PC-9 (cell line): ENCODE measurements at regions not wholly inside any gene's neighbourhood (a gene's known extent, or its start where the extent isn't known, plus 50 kb on each side); places are given as distances from the start of the nearest gene placed in this dataset.
"Not testable (repeated sequence)": the region's sequence is repeated elsewhere in the genome, so short reads cannot be mapped to it uniquely, and the experiment has no call there.

Experiments used
- BruUV-seq: library from RNA; stranded (reverse); fragments of 400-500 nt; replicated peaks from 2 replicates; lab custom pipeline; 2021; lab: Mats Ljungman, UMichigan
- CTCF ChIA-PET: fragments of 300-600 bp; sonication (Branson Sonifier 250); formaldehyde crosslinking; loops from one replicate; lab custom pipeline; 2022; ENCODE audit warnings: antibody characterized with exemption; lab: Charles Lee
- POLR2A ChIA-PET: fragments of 300-600 bp; sonication (Branson Sonifier 250); formaldehyde crosslinking; loops from one replicate; lab custom pipeline; 2022; ENCODE audit warnings: antibody characterized with exemption; ENCODE audit not compliant: unreplicated experiment; lab: Charles Lee
- DNase-seq, 2 experiments: peaks; one replicate each; pipeline versions ENCODE4 v3.0.0 to v3.0.0-alpha.2; 2015 to 2022; ENCODE audit warnings: mixed read lengths in 1 of 2
- H2AFZ ChIP-seq: fragments of 200-600 bp; sonication (generic); 2 replicates; pipeline ENCODE4 v1.8.1; 2017; ENCODE audit warnings: antibody characterized with exemption
- H3F3A ChIP-seq: fragments of 200-600 bp; sonication (generic); 2 replicates; pipeline ENCODE4 v1.8.1; 2017; ENCODE audit warnings: antibody characterized with exemption, mild to moderate bottlenecking, low read depth; ENCODE audit not compliant: insufficient read depth
- H3K27ac ChIP-seq: fragments of 200-600 bp; sonication (generic); 2 replicates; pipeline ENCODE4 v1.6.1; 2016; ENCODE audit warnings: mixed run types
- H3K27me3 ChIP-seq: fragments of 200-600 bp; sonication (generic); 2 replicates; pipeline ENCODE4 v1.6.1; 2016; ENCODE audit warnings: low read depth, mixed run types; ENCODE audit not compliant: insufficient read depth
- H3K36me3 ChIP-seq: fragments of 200-600 bp; sonication (generic); 2 replicates; pipeline ENCODE4 v1.6.1; 2016; ENCODE audit warnings: low read depth, mixed run types
- H3K4me1 ChIP-seq: fragments of 200-600 bp; sonication (generic); replicated peaks from 2 replicates; pipeline ENCODE4 v1.6.1; 2016; ENCODE audit warnings: mixed run types; ENCODE audit not compliant: insufficient read depth
- H3K4me2 ChIP-seq: fragments of 200-600 bp; sonication (generic); 2 replicates; pipeline ENCODE4 v1.6.1; 2017; ENCODE audit warnings: mixed run types
- H3K4me3 ChIP-seq: fragments of 200-600 bp; sonication (generic); 2 replicates; pipeline ENCODE4 v1.6.1; 2016; ENCODE audit warnings: mixed run types
- H3K79me2 ChIP-seq: fragments of 200-600 bp; sonication (generic); 2 replicates; pipeline ENCODE4 v1.6.1; 2017; ENCODE audit warnings: low read depth, mixed run types
- H3K9me2 ChIP-seq: fragments of 200-600 bp; sonication (generic); 2 replicates; pipeline ENCODE4 v1.8.1; 2017; ENCODE audit warnings: mild to moderate bottlenecking; ENCODE audit not compliant: insufficient read depth
- H3K9me3 ChIP-seq: fragments of 200-600 bp; sonication (generic); 2 replicates; pipeline ENCODE4 v1.8.1; 2016; ENCODE audit warnings: low read depth; ENCODE audit not compliant: insufficient read depth
- H4K20me1 ChIP-seq: fragments of 200-600 bp; sonication (generic); 2 replicates; pipeline ENCODE4 v1.8.1; 2017; ENCODE audit not compliant: insufficient read depth
- CTCF ChIP-seq: fragments of 200-600 bp; sonication (generic); conservative IDR thresholded peaks from 2 replicates; pipeline ENCODE4 v1.6.1; 2017; ENCODE audit warnings: mixed run types, antibody characterized with exemption, mild to moderate bottlenecking, moderate library complexity
- intact Hi-C: fragments of 100-400 bp; cut with micrococcal nuclease; formaldehyde crosslinking; loops from one replicate; pipeline ENCODE4 v1.10.0; 2022; ENCODE audit not compliant: unreplicated experiment

GRCh38 chr5:177941386-177941785 is 54.7 kb downstream of the PROP1 start:
- BruUV-seq, H3K27me3 ChIP-seq: not testable (repeated sequence)

DNA sequence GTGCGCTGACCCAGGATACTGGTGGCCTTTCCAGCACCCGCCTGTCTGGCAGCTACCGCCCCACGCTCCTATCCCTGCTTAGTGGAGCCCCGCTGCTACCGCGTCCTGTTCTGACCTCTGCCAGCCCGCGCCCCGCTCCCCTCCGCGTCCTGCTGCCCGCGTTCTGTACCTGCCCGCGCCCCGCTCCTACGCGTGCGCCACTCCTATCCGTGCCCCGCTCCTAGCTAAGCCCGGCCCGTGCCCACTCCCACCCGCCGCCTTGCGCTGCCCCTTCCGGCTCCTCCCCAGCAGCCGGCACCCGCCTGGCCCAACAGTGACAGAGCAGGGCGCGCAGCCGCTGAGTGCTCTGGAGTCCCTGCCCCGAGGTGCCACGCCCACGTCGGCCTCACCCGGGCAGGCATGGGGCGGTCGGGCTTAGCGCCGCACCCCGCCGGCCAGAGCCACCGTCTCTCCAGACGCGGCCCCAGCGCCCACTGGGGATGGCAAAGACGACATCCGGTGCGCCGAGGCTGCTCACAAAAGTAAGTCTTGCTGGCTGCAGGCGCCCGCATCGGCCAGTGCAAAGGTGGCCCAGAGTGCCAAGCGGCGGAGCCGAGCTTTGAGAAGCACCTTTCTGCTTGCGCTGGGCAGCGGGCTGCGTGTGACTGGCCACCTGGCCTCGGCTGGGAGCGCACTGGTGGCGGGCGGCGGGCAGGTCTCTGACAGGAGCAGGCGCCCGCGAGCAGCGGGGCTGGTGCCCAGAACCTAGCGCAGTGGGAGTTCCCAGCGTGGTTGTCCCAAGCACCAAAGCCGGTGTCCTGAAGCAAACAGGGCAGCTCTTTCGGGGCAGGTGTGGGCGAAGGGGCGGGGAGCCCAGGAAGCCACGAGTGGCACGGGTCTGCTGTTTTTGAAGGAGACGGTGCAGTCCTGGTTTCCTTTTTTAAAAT is 56.5 kb downstream of the PROP1 start:
- POLR2A ChIA-PET, H3K27ac ChIP-seq, intact Hi-C loops, H2AFZ ChIP-seq, H4K20me1 ChIP-seq, H3K9me2 ChIP-seq, H3K9me3 ChIP-seq, H3K79me2 ChIP-seq, H3K4me1 ChIP-seq, H3K36me3 ChIP-seq, H3F3A ChIP-seq, BruUV-seq, CTCF ChIA-PET, H3K27me3 ChIP-seq: not testable (repeated sequence)
- peak in 1 of 2 experiments; percentile 54 for DNase-seq
- H3K4me2 ChIP-seq, result peak overlapping the region; percentile 61; the same call in 1 of the 2 replicates
- H3K4me3 ChIP-seq, result peak overlapping the region; percentile 44; the same call in 1 of the 2 replicates

More at GRCh38 chr5:177941386-177941785, 54.7 kb downstream of the PROP1 start:
- H4K20me1 ChIP-seq, DNase-seq, intact Hi-C loops, H3K9me2 ChIP-seq, CTCF ChIA-PET, H3F3A ChIP-seq, POLR2A ChIA-PET, H3K36me3 ChIP-seq, H3K4me1 ChIP-seq, H3K79me2 ChIP-seq, H3K4me3 ChIP-seq, H2AFZ ChIP-seq, H3K27ac ChIP-seq, H3K4me2 ChIP-seq, H3K9me3 ChIP-seq: not testable (repeated sequence)

- H3K27ac ChIP-seq, H3K4me3 ChIP-seq, H3K4me1 ChIP-seq, BruUV-seq, H3K79me2 ChIP-seq, H3K36me3 ChIP-seq, CTCF ChIA-PET, H3K9me2 ChIP-seq, POLR2A ChIA-PET, H3F3A ChIP-seq, H3K27me3 ChIP-seq, intact Hi-C loops, DNase-seq, H3K9me3 ChIP-seq, H2AFZ ChIP-seq, H4K20me1 ChIP-seq: not testable (repeated sequence)
- H3K4me2 ChIP-seq, result peak overlapping the region; percentile 61; the same call in 1 of the 2 replicates
These were observed 57.3 kb downstream of the PROP1 start for GRCh38 chr5:177938767-177939166.

DNA sequence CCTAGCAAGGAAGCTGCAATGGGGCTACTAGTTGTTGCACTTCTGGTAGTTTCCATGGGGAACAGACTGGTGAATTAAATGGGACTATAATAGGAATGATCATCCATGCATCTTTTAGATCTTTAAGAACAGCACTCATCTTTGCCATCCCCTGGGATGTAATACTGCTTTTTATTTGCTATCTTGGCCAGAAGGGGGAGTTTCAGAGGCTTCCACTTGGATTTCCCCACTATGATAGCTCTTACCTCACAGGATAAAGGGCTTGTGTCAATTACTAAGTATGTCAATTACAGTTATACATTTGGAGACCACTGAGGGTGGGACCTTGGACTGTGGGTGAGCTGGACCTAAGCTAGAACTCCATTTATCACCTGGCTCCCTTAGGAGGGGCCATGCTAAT is 61.8 kb downstream of the PROP1 start:
- H2AFZ ChIP-seq, BruUV-seq, H3K4me1 ChIP-seq, CTCF ChIA-PET, H3K4me3 ChIP-seq, DNase-seq, H3K36me3 ChIP-seq, H3K27me3 ChIP-seq, POLR2A ChIA-PET, H3K27ac ChIP-seq, H3K9me3 ChIP-seq, intact Hi-C loops, H3K79me2 ChIP-seq, H3K4me2 ChIP-seq, H3F3A ChIP-seq, H4K20me1 ChIP-seq, H3K9me2 ChIP-seq: not testable (repeated sequence)
- TF ChIP-seq CTCF, result peak; percentile 50; the same call in 1 of the 2 replicates

GRCh38 chr5:177930269-177931022 is 65.6 kb downstream of the PROP1 start:
- H3K79me2 ChIP-seq, H3K4me3 ChIP-seq, H3K27me3 ChIP-seq, H3K36me3 ChIP-seq, H3K9me3 ChIP-seq, H2AFZ ChIP-seq, BruUV-seq, POLR2A ChIA-PET, H3F3A ChIP-seq, CTCF ChIA-PET, intact Hi-C loops, H4K20me1 ChIP-seq, H3K9me2 ChIP-seq, H3K4me2 ChIP-seq, H3K4me1 ChIP-seq, H3K27ac ChIP-seq: not testable (repeated sequence)
- peak in 1 of 2 experiments; percentile 29 for DNase-seq

DNA sequence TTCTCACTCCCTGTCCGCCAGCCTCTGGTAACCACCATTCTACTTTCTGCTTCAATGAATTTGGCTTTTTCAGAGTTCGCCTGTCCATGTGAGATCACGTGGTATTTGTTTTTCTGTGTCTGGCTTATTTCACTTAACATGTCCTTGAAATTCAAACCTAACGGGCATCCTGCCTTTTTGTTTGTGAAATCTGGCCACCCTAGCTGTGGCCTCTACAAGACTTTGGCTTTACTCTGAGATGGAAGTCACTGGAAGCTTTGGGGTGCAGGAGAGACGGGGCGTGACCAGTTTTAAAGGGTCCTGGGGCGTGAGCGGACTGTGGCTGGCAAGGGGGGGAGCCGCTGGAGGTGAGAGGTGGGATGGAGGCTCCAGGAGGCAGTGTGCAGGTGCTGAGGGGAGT is 66.4 kb downstream of the PROP1 start:
- CTCF ChIA-PET, H3F3A ChIP-seq, H3K4me1 ChIP-seq: not testable (repeated sequence)

More for the DNA sequence above, 66.4 kb downstream of the PROP1 start:
- H4K20me1 ChIP-seq, H3K79me2 ChIP-seq, H3K9me2 ChIP-seq, POLR2A ChIA-PET, H3K4me3 ChIP-seq, H3K9me3 ChIP-seq, DNase-seq, H3K27ac ChIP-seq, H3K4me2 ChIP-seq, H3K36me3 ChIP-seq, H3K27me3 ChIP-seq, H2AFZ ChIP-seq, BruUV-seq, intact Hi-C loops: not testable (repeated sequence)
